K562 (cell line): ENCODE measurements at regions not wholly inside any gene's neighbourhood (a gene's known extent, or its start where the extent isn't known, plus 50 kb on each side); places are given as distances from the start of the nearest gene placed in this dataset.

Source experiments
- ATAC-seq: fragments of 200-7000 bp; cut with Tn5 transposase; 3 replicates; pipeline ENCODE4 v1.9.1; 2020; ENCODE audit warnings: moderate library complexity
- BruUV-seq: library from RNA; stranded (reverse); fragments of 400-500 nt; replicated peaks from 2 replicates; lab custom pipeline; 2021; lab: Mats Ljungman, UMichigan
- CTCF ChIA-PET: fragments of 300-600 bp; formaldehyde crosslinking; extraction: SDS; loops from one replicate; lab custom pipeline; 2021; ENCODE audit warnings: low intra/inter-chr PET ratio; lab: Yijun Ruan, JAX
- POLR2A ChIA-PET: fragments of 300-600, 350-650 bp; sonication (Branson Sonifier 250); formaldehyde crosslinking; extraction: SDS; loops from one replicate; lab custom pipeline; 2021; ENCODE audit warnings: antibody characterized with exemption, inconsistent platforms; lab: Yijun Ruan, JAX
- DNase-seq, 4 experiments: peaks; one replicate each; pipeline versions ENCODE4 v3.0.0 to v3.0.0-alpha.2; 2011 to 2018; ENCODE audit warnings: low spot score in 3 of 4, mixed read lengths in 3 of 4; ENCODE audit errors: extremely low read depth in 1 of 4
- FAIRE-seq: peaks from 2 replicates; lab custom pipeline; 2011; peaks lifted over from hg19 to GRCh38; lab: Jason Lieb, UNC
- H2AFZ ChIP-seq: 2 replicates; pipeline ENCODE4 v1.6.0; 2011; ENCODE audit warnings: low read depth, low read length, control low read depth, inconsistent platforms
- H3K27ac ChIP-seq: fragments of 200-600 bp; 3 replicates; pipeline ENCODE4 v1.8.0; 2011; ENCODE audit warnings: low read depth, mild to moderate bottlenecking, control low read depth, inconsistent platforms, low read length, moderate library complexity, mixed read lengths; ENCODE audit errors: extremely low read depth
- H3K27me3 ChIP-seq, 2 experiments: fragments of 300-600 bp in 1 of 2; 2 replicates in 1 of 2; 3 replicates in 1 of 2; pipeline versions ENCODE4 v1.6.0 to v1.8.0; 2011; ENCODE audit warnings: inconsistent platforms in 2 of 2, low read length in 2 of 2, mild to moderate bottlenecking in 1 of 2, mixed read lengths in 1 of 2, moderate library complexity in 1 of 2; ENCODE audit not compliant: control insufficient read depth in 2 of 2, insufficient read depth in 2 of 2
- H3K36me3 ChIP-seq: fragments of 300-600 bp; 3 replicates; pipeline ENCODE4 v1.8.0; 2011; ENCODE audit warnings: mild to moderate bottlenecking, low read length, inconsistent platforms; ENCODE audit not compliant: control insufficient read depth, insufficient read depth
- H3K4me1 ChIP-seq, 2 experiments: fragments of 200-600 bp in 1 of 2; replicated peaks in 1 of 2; 2 replicates in 1 of 2; 3 replicates in 1 of 2; pipeline versions ENCODE4 v1.5.1 to v1.8.0; 2011; ENCODE audit warnings: inconsistent platforms in 2 of 2, low read length in 2 of 2, mild to moderate bottlenecking in 1 of 2, mixed read lengths in 1 of 2, moderate library complexity in 1 of 2; ENCODE audit not compliant: control insufficient read depth in 2 of 2, insufficient read depth in 2 of 2
- H3K4me2 ChIP-seq: 2 replicates; pipeline ENCODE4 v1.6.1; 2011; ENCODE audit warnings: low read length, control low read depth, inconsistent platforms, mixed read lengths; ENCODE audit not compliant: insufficient read depth
- H3K4me3 ChIP-seq: fragments of 200-600 bp; sonication (generic), shearing (Covaris generic); 2 replicates; pipeline ENCODE4 v1.5.1; 2016; ENCODE audit warnings: control low read depth, inconsistent platforms
- H3K79me2 ChIP-seq: fragments of 200-600 bp; 3 replicates; pipeline ENCODE4 v1.8.0; 2011; ENCODE audit warnings: low read length, inconsistent platforms; ENCODE audit not compliant: control insufficient read depth, insufficient read depth
- H3K9ac ChIP-seq, 2 experiments: 2 replicates each; pipeline versions ENCODE4 v1.6.0 to v1.6.1; 2011; ENCODE audit warnings: low read depth in 2 of 2, low read length in 2 of 2, control low read depth in 1 of 2, inconsistent platforms in 1 of 2, mild to moderate bottlenecking in 1 of 2, mixed read lengths in 1 of 2; ENCODE audit not compliant: insufficient read depth in 1 of 2
- H3K9me1 ChIP-seq: one replicate; pipeline ENCODE4 v1.6.0; 2011; ENCODE audit warnings: inconsistent platforms, mild to moderate bottlenecking, low read length, moderate library complexity; ENCODE audit not compliant: control insufficient read depth, insufficient read depth
- H3K9me3 ChIP-seq: replicated peaks from 2 replicates; pipeline ENCODE4 v1.5.1; 2011; ENCODE audit warnings: low read depth, low read length, inconsistent platforms; ENCODE audit not compliant: control insufficient read depth, insufficient read depth
- H4K20me1 ChIP-seq: replicated peaks from 2 replicates; pipeline ENCODE4 v1.6.1; 2011; ENCODE audit warnings: low read length, inconsistent platforms, mixed read lengths; ENCODE audit not compliant: control insufficient read depth, insufficient read depth
- CREM ChIP-seq: IDR thresholded peaks from 2 replicates; pipeline ENCODE4 v1.6.1; 2014; ENCODE audit warnings: antibody characterized with exemption, low read depth
- ELF1 ChIP-seq: fragments of 200-800 bp; sonication (Bioruptor generic); IDR thresholded peaks from 2 replicates; pipeline ENCODE4 v1.6.1; 2016; ENCODE audit warnings: missing genetic modification characterization, missing compliant biosample characterization
- HMGXB4 ChIP-seq: sonication (generic); formaldehyde crosslinking; IDR thresholded peaks from 2 replicates; pipeline ENCODE4 v1.8.1; 2023; ENCODE audit warnings: mild to moderate bottlenecking, missing genetic modification reagents
- HOMEZ ChIP-seq: fragments of 250-450 bp; sonication (Bioruptor Pico); IDR thresholded peaks from 2 replicates; pipeline ENCODE4 v1.4.0; 2020; ENCODE audit warnings: mild to moderate bottlenecking, moderate library complexity
- JUNB ChIP-seq: fragments of 450-650 bp; formaldehyde crosslinking; conservative IDR thresholded peaks from 2 replicates; pipeline ENCODE4 v1.4.0; 2020; ENCODE audit warnings: mild to moderate bottlenecking
- LARP7 ChIP-seq: fragments of 450-650 bp; IDR thresholded peaks from 2 replicates; pipeline ENCODE4 v1.6.1; 2016
- MIER1 ChIP-seq: fragments of 450-650 bp; IDR thresholded peaks from 2 replicates; pipeline ENCODE4 v1.6.1; 2016; ENCODE audit warnings: antibody characterized with exemption, mild to moderate bottlenecking, low read depth
- MITF ChIP-seq: IDR thresholded peaks from 2 replicates; pipeline ENCODE4 v1.6.1; 2014; ENCODE audit warnings: antibody characterized with exemption
- NBN ChIP-seq: fragments of 450-650 bp; IDR thresholded peaks from 2 replicates; pipeline ENCODE4 v1.6.1; 2016; ENCODE audit warnings: low read depth, mild to moderate bottlenecking
- NELFE ChIP-seq: IDR thresholded peaks from 2 replicates; pipeline ENCODE4 v1.6.1; 2011; ENCODE audit warnings: mild to moderate bottlenecking; ENCODE audit not compliant: insufficient read depth, insufficient read length
- PCBP2 ChIP-seq: fragments of 200-400 bp; formaldehyde crosslinking; IDR thresholded peaks from 2 replicates; pipeline ENCODE4 v1.6.1; 2018; ENCODE audit warnings: low read length, low read depth, mild to moderate bottlenecking, moderate library complexity; ENCODE audit not compliant: poor library complexity, severe bottlenecking
- POLR2AphosphoS2 ChIP-seq: IDR thresholded peaks from 2 replicates; pipeline ENCODE4 v1.6.1; 2012; ENCODE audit warnings: low read length, improper control_type of control experiment
- SIRT6 ChIP-seq: IDR thresholded peaks from one replicate; pipeline ENCODE4 v1.6.1; 2012; ENCODE audit warnings: low read depth, mild to moderate bottlenecking, control low read depth, inconsistent platforms, low read length, moderate library complexity
- SMARCA5 ChIP-seq: fragments of 450-650 bp; IDR thresholded peaks from 2 replicates; pipeline ENCODE4 v1.6.1; 2016
- STAT6 ChIP-seq: sonication (generic); formaldehyde crosslinking; IDR thresholded peaks from 2 replicates; pipeline ENCODE4 v1.8.1; 2023; ENCODE audit warnings: mild to moderate bottlenecking, missing genetic modification reagents
- TGIF2 ChIP-seq: sonication (generic); formaldehyde crosslinking; IDR thresholded peaks from 2 replicates; pipeline ENCODE4 v1.8.1; 2022; ENCODE audit warnings: mild to moderate bottlenecking, missing genetic modification reagents, moderate library complexity
- ZNF24 ChIP-seq: fragments of 450-650 bp; IDR thresholded peaks from 2 replicates; pipeline ENCODE4 v1.6.1; 2016
- ZNF3 ChIP-seq: fragments of 250-450 bp; sonication (Bioruptor Pico); IDR thresholded peaks from 2 replicates; pipeline ENCODE4 v1.5.0; 2021; ENCODE audit warnings: mild to moderate bottlenecking, moderate library complexity
- WGBS: fragments of 100-300 bp; shearing (Covaris generic); methylation state at CpG from one replicate; pipeline ENCODE4 v1.1.6; 2016; ENCODE audit warnings: low coverage, mixed read lengths; ENCODE audit not compliant: insufficient coverage; ENCODE audit errors: missing lambda C conversion rate; 5-methylcytosine and 5-hydroxymethylcytosine counted together
- in situ Hi-C: fragments of 300-500 bp; cut with MboI; formaldehyde crosslinking; loops from 4 replicates; pipeline ENCODE4 v1.15.0; 2018; ENCODE audit warnings: inconsistent platforms, mixed read lengths
- intact Hi-C: fragments of 100-400 bp; cut with micrococcal nuclease; formaldehyde crosslinking; loops from 2 replicates; pipeline ENCODE4 v1.14.2; 2022

GRCh38 chr1:87888446-87888845 lies 559.8 kb downstream of the LMO4 start:
- Histone ChIP-seq H3K9ac (no peak overlapping the region), H3K27ac (no peak overlapping the region), H3K36me3 (no peaks in the 10 kb centered on the region), H3K27me3 (no peaks in the 10 kb centered on the region), H3K79me2 (no peaks in the 10 kb centered on the region), H3K4me2 (no peak overlapping the region), H3K4me3 (no peak overlapping the region), H3K9me3 (no peaks in the 10 kb centered on the region), H4K20me1 (no peaks in the 10 kb centered on the region), H3K4me1 (no peaks in the 10 kb centered on the region), H3K9me1 (no peaks in the 10 kb centered on the region), H2AFZ (no peak overlapping the region)
- POLR2A ChIA-PET, result no interaction called here
- WGBS, result 0% methylated on average over 2 of the region's 2 CpGs
- intact Hi-C loops, result no loop called here
- TF ChIP-seq LARP7, result no peak
- TF ChIP-seq JUNB, result no peak
- no peak for TF ChIP-seq MITF
- TF ChIP-seq POLR2AphosphoS2, result no peak
- TF ChIP-seq TGIF2, result no peak
- TF ChIP-seq HOMEZ (CRISPR knock-in tag), result no peak
- no peak for TF ChIP-seq ZNF24
- no peak for TF ChIP-seq HMGXB4 (CRISPR knock-in tag)
- TF ChIP-seq NELFE, result no peak
- no peak for TF ChIP-seq CREM
- no peak for TF ChIP-seq STAT6 (CRISPR knock-in tag)
- TF ChIP-seq NBN, result no peak
- no peak for TF ChIP-seq SMARCA5
- TF ChIP-seq SIRT6, result no peak
- TF ChIP-seq ZNF3, result no peak
- TF ChIP-seq PCBP2, result no peak
- TF ChIP-seq MIER1, result no peak
- no peak for TF ChIP-seq ELF1
- no TSS peak for BruUV-seq
- FAIRE-seq (no peak), ATAC-seq (no peak), DNase-seq (no peak)
- CTCF ChIA-PET, result no interaction called here
- in situ Hi-C loops, result no loop called here
